GM23338 (cell line): ENCODE measurements at regions not wholly inside any gene's neighbourhood (a gene's known extent, or its start where the extent isn't known, plus 50 kb on each side); places are given as distances from the start of the nearest gene placed in this dataset.

Source experiments
- ATAC-seq: fragments of 200-7000 bp; cut with Tn5 transposase; 3 replicates; pipeline ENCODE4 v1.9.1; 2020
- DNase-seq: peaks from one replicate; pipeline ENCODE4 v3.0.0-alpha.2; 2015; ENCODE audit warnings: low spot score
- H2AFZ ChIP-seq: fragments of 200-600 bp; sonication (generic); 2 replicates; pipeline ENCODE4 v1.8.0; 2016; ENCODE audit warnings: antibody characterized with exemption, mild to moderate bottlenecking, moderate library complexity
- H3F3A ChIP-seq: fragments of 200-600 bp; sonication (generic); replicated peaks from 2 replicates; pipeline ENCODE4 v1.8.0; 2017; ENCODE audit warnings: antibody characterized with exemption, mixed run types, low read depth
- H3K27ac ChIP-seq: fragments of 200-600 bp; sonication (generic); 2 replicates; pipeline ENCODE4 v1.6.1; 2016; ENCODE audit warnings: low read depth
- H3K27me3 ChIP-seq: fragments of 200-600 bp; sonication (generic); 2 replicates; pipeline ENCODE4 v1.8.0; 2016; ENCODE audit warnings: mild to moderate bottlenecking, mixed run types, moderate library complexity; ENCODE audit not compliant: insufficient read depth
- H3K36me3 ChIP-seq: fragments of 200-600 bp; sonication (generic); 2 replicates; pipeline ENCODE4 v1.8.0; 2016; ENCODE audit warnings: mild to moderate bottlenecking; ENCODE audit not compliant: insufficient read depth
- H3K4me1 ChIP-seq: fragments of 200-600 bp; sonication (generic); 2 replicates; pipeline ENCODE4 v1.8.0; 2016; ENCODE audit warnings: mild to moderate bottlenecking, moderate library complexity; ENCODE audit not compliant: insufficient read depth
- H3K4me2 ChIP-seq: fragments of 200-600 bp; sonication (generic); 2 replicates; pipeline ENCODE4 v1.7.1; 2017; ENCODE audit warnings: mixed run types
- H3K4me3 ChIP-seq: fragments of 200-600 bp; sonication (generic); 2 replicates; pipeline ENCODE4 v1.6.1; 2016; ENCODE audit warnings: mixed run types
- H3K79me2 ChIP-seq: fragments of 200-600 bp; sonication (generic); replicated peaks from 2 replicates; pipeline ENCODE4 v1.8.0; 2017; ENCODE audit warnings: mild to moderate bottlenecking; ENCODE audit not compliant: insufficient read depth
- H3K9me2 ChIP-seq: fragments of 200-600 bp; sonication (generic); 2 replicates; pipeline ENCODE4 v1.8.0; 2017; ENCODE audit not compliant: insufficient read depth
- H4K20me1 ChIP-seq: fragments of 200-600 bp; sonication (generic); replicated peaks from 2 replicates; pipeline ENCODE4 v1.8.0; 2017; ENCODE audit warnings: mild to moderate bottlenecking; ENCODE audit not compliant: insufficient read depth
- H3K27ac Mint-ChIP-seq: 2 replicates; pipeline ENCODE4 v1.8.0; 2020; ENCODE audit warnings: inconsistent platforms, mild to moderate bottlenecking, moderate library complexity, mixed read lengths
- H3K27me3 Mint-ChIP-seq: 3 replicates; pipeline ENCODE4 v1.8.0; 2022; ENCODE audit warnings: low read depth, mild to moderate bottlenecking, moderate library complexity, mixed read lengths, inconsistent platforms; ENCODE audit not compliant: insufficient read depth, poor library complexity
- H3K36me3 Mint-ChIP-seq: 3 replicates; pipeline ENCODE4 v1.8.0; 2021; ENCODE audit warnings: low read depth, mild to moderate bottlenecking, inconsistent platforms, moderate library complexity, mixed read lengths
- H3K4me1 Mint-ChIP-seq: 3 replicates; pipeline ENCODE4 v1.8.0; 2020; ENCODE audit warnings: mild to moderate bottlenecking, inconsistent platforms, mixed read lengths
- H3K4me3 Mint-ChIP-seq: 3 replicates; pipeline ENCODE4 v1.8.0; 2021; ENCODE audit warnings: moderate library complexity, mild to moderate bottlenecking, inconsistent platforms, mixed read lengths
- H3K9me3 Mint-ChIP-seq: 3 replicates; pipeline ENCODE4 v1.8.0; 2020; ENCODE audit warnings: moderate library complexity, mild to moderate bottlenecking, inconsistent platforms, mixed read lengths
- CREB1 ChIP-seq: fragments of 250-450 bp; sonication (Bioruptor Pico); IDR thresholded peaks from 2 replicates; pipeline ENCODE4 v1.5.0; 2020; ENCODE audit warnings: low read depth, mild to moderate bottlenecking, moderate library complexity
- ETS1 ChIP-seq: IDR thresholded peaks from 2 replicates; pipeline ENCODE4 v1.6.1; 2016; ENCODE audit warnings: antibody characterized with exemption
- EZH2 ChIP-seq: fragments of 200-600 bp; sonication (generic); IDR thresholded peaks from one replicate; pipeline ENCODE4 v1.8.0; 2017; ENCODE audit warnings: antibody characterized with exemption, mild to moderate bottlenecking, low read depth; ENCODE audit not compliant: unreplicated experiment
- EZH2phosphoT487 ChIP-seq: fragments of 200-600 bp; sonication (generic); IDR thresholded peaks from one replicate; pipeline ENCODE4 v1.8.1; 2018; ENCODE audit warnings: antibody characterized with exemption; ENCODE audit not compliant: unreplicated experiment
- JUNB ChIP-seq: IDR thresholded peaks from one replicate; pipeline ENCODE4 v1.6.1; 2016; ENCODE audit warnings: antibody characterized with exemption; ENCODE audit not compliant: unreplicated experiment
- NANOG ChIP-seq: IDR thresholded peaks from 2 replicates; pipeline ENCODE4 v1.6.1; 2016; ENCODE audit warnings: antibody characterized with exemption, borderline replicate concordance
- POLR2AphosphoS5 ChIP-seq: IDR thresholded peaks from 2 replicates; pipeline ENCODE4 v1.6.1; 2016; ENCODE audit warnings: antibody characterized with exemption, low read depth
- REST ChIP-seq: IDR thresholded peaks from one replicate; pipeline ENCODE4 v1.6.1; 2018; ENCODE audit warnings: antibody characterized with exemption; ENCODE audit not compliant: unreplicated experiment
- STAT1 ChIP-seq: IDR thresholded peaks from one replicate; pipeline ENCODE4 v1.6.1; 2016; ENCODE audit warnings: antibody characterized with exemption; ENCODE audit not compliant: unreplicated experiment
- ZNF331 ChIP-seq: fragments of 250-450 bp; sonication (Bioruptor Pico); IDR thresholded peaks from 2 replicates; pipeline ENCODE4 v1.5.0; 2020; ENCODE audit warnings: low read depth, mild to moderate bottlenecking, moderate library complexity
- TF ChIP-seq, protein P1 (sequence below), 2 experiments: fragments of 200-600 bp in 1 of 2; sonication (generic) in 1 of 2; conservative IDR thresholded peaks; 2 replicates each; pipeline versions ENCODE4 v1.5.1 to v1.6.1; 2016 to 2017; ENCODE audit warnings: antibody characterized with exemption in 2 of 2, low read depth in 2 of 2, mild to moderate bottlenecking in 2 of 2, moderate library complexity in 1 of 2

DNA sequence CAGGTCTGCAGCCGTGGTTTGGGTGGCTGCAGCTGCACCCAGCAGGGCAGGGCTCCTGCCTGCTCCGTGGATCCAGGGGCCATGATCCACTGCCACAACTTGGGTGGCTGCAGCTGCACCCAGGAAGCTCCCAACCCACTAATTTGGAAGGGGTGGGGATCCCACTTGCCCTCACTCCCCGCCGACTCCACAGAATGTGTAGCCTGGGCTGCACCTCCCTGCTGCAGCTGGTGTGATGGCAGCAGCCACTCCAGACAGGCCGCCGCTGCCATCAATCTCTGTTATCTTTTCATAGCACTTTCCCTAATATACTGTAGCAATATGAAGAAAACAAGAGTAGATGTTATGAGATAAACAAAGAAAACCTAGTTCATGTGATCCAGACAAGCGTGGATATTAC lies 137.8 kb upstream of the CNTN3 start (continued):
- no peak for TF ChIP-seq REST
- TF ChIP-seq ETS1 = no peak
- no peak for TF ChIP-seq JUNB
- TF ChIP-seq NANOG = no peak
- TF ChIP-seq, protein P1, sequence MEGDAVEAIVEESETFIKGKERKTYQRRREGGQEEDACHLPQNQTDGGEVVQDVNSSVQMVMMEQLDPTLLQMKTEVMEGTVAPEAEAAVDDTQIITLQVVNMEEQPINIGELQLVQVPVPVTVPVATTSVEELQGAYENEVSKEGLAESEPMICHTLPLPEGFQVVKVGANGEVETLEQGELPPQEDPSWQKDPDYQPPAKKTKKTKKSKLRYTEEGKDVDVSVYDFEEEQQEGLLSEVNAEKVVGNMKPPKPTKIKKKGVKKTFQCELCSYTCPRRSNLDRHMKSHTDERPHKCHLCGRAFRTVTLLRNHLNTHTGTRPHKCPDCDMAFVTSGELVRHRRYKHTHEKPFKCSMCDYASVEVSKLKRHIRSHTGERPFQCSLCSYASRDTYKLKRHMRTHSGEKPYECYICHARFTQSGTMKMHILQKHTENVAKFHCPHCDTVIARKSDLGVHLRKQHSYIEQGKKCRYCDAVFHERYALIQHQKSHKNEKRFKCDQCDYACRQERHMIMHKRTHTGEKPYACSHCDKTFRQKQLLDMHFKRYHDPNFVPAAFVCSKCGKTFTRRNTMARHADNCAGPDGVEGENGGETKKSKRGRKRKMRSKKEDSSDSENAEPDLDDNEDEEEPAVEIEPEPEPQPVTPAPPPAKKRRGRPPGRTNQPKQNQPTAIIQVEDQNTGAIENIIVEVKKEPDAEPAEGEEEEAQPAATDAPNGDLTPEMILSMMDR (conservative IDR thresholded peaks at IDR 0.05; ENCODE audit: low read depth in 2 of 2) = no peak
- no peak for TF ChIP-seq EZH2phosphoT487
- no peak for TF ChIP-seq POLR2AphosphoS5
- TF ChIP-seq ZNF331 = no peak

- DNase-seq = no peak
- Histone ChIP-seq H3K9me2 (no peaks in the 10 kb centered on the region; the same call in 1 of the 2 replicates), H3K4me3 (no peak overlapping the region), H4K20me1 (no peaks in the 10 kb centered on the region), H3K27ac (no peak overlapping the region), H3K4me2 (no peak overlapping the region), H3K4me1 (no peaks in the 10 kb centered on the region), H3K79me2 (no peaks in the 10 kb centered on the region), H3K36me3 (no peaks in the 10 kb centered on the region), H3K27me3 (no peaks in the 10 kb centered on the region), H3F3A (no peaks in the 10 kb centered on the region), H2AFZ (no peak overlapping the region)
- ATAC-seq = no peak
- Mint-ChIP-seq H3K9me3 (no peaks in the 10 kb centered on the region), H3K4me3 (no peak overlapping the region), H3K4me1 (peaks cover 2% of the 10 kb centered on the region; the same call in 1 of the 3 replicates), H3K27me3 (peaks cover 4% of the 10 kb centered on the region), H3K36me3 (no peaks in the 10 kb centered on the region), H3K27ac (no peak overlapping the region)
- TF ChIP-seq JUNB = no peak
- no peak for TF ChIP-seq STAT1
- no peak for TF ChIP-seq NANOG
- no peak for TF ChIP-seq EZH2
- TF ChIP-seq ZNF331 = no peak
- TF ChIP-seq EZH2phosphoT487 = no peak
- TF ChIP-seq POLR2AphosphoS5 = no peak
- TF ChIP-seq CREB1 (CRISPR knock-in tag) = no peak
- TF ChIP-seq, protein P1 (conservative IDR thresholded peaks at IDR 0.05; ENCODE audit: low read depth in 2 of 2) = no peak
- no peak for TF ChIP-seq REST
These were observed 137.3 kb upstream of the CNTN3 start for GRCh38 chr3:74751775-74752174.
